ENCODE measurements at regions not wholly inside any gene's neighbourhood (a gene's known extent, or its start where the extent isn't known, plus 50 kb on each side); places are given as distances from the start of the nearest gene placed in this dataset.

GRCh38 chr19:33875071-33875470, 78.4 kb downstream of the KCTD15 start:
- TF ChIP-seq, protein P1, sequence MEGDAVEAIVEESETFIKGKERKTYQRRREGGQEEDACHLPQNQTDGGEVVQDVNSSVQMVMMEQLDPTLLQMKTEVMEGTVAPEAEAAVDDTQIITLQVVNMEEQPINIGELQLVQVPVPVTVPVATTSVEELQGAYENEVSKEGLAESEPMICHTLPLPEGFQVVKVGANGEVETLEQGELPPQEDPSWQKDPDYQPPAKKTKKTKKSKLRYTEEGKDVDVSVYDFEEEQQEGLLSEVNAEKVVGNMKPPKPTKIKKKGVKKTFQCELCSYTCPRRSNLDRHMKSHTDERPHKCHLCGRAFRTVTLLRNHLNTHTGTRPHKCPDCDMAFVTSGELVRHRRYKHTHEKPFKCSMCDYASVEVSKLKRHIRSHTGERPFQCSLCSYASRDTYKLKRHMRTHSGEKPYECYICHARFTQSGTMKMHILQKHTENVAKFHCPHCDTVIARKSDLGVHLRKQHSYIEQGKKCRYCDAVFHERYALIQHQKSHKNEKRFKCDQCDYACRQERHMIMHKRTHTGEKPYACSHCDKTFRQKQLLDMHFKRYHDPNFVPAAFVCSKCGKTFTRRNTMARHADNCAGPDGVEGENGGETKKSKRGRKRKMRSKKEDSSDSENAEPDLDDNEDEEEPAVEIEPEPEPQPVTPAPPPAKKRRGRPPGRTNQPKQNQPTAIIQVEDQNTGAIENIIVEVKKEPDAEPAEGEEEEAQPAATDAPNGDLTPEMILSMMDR (IDR thresholded peaks at IDR 0.05; ENCODE audit: insufficient read depth, low read length, missing control alignments): no peak
- ChIA-PET CTCF (no interaction called here), POLR2A (no interaction called here)
- no peak overlapping the region for H3K4me3 ChIP-seq (ENCODE audit: low read depth, low read length)
- DNase-seq (ENCODE audit: low read depth, low spot score): no peak

GRCh38 chr19:33876192-33876591, 79.5 kb downstream of the KCTD15 start:
- CTCF ChIA-PET: no interaction called here
- TF ChIP-seq, protein P1 (IDR thresholded peaks at IDR 0.05; ENCODE audit: insufficient read depth, low read length, missing control alignments): no peak
- POLR2A ChIA-PET: no interaction called here
- DNase-seq (ENCODE audit: low read depth, low spot score): no peak
- no peak overlapping the region for H3K4me3 ChIP-seq (ENCODE audit: low read depth, low read length)

GRCh38 chr19:33878030-33878544, 81.4 kb downstream of the KCTD15 start:
- no peak overlapping the region for H3K4me3 ChIP-seq (ENCODE audit: low read depth, low read length)
- TF ChIP-seq, protein P1 (IDR thresholded peaks at IDR 0.05; ENCODE audit: insufficient read depth, low read length, missing control alignments): no peak
- CTCF ChIA-PET: no interaction called here
- DNase-seq (ENCODE audit: low read depth, low spot score): no peak
- POLR2A ChIA-PET: no interaction called here

GRCh38 chr19:33878910-33879810, 82.5 kb downstream of the KCTD15 start:
- ChIA-PET POLR2A (no interaction called here), CTCF (no interaction called here)
- H3K4me3 ChIP-seq (ENCODE audit: low read depth, low read length): no peak overlapping the region
- TF ChIP-seq, protein P1 (IDR thresholded peaks at IDR 0.05; ENCODE audit: insufficient read depth, low read length, missing control alignments): no peak
- no peak for DNase-seq (ENCODE audit: low read depth, low spot score)

DNA sequence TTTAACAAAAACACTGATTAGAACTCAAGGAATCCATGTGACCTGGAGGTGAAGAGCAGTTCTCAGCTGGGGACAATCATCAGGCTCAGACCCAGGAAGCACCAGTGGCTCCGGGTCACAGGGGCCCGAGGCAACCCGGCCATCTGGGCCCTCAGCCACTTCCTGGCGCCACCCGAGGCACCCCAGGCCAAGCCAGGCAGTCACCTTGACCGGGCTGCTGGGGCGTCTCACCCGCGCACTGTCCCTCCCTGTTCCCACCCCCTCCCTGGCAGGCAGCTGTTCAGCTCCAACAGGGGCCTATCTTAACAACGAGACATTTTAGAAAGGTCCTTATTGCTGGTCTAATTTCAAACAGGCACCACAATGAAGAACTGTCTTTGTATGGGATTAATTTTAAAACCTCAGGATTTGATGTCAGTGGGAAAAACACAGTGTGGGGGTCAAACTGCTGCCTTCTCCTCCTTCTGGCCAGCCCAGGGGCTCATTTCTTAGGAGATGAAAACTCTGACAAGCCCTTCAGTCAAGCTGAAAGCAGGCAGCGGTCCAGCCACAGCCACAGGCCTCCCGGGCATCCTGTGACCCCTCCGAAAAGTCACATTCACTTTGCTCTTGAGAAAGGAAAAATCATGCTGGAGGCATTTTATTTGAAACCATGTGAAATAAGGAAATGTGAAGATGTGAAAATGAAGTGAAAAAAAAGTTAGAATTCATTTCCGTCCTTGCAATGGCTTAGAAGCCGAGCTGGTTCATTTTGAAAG, 83.3 kb downstream of the KCTD15 start:
- POLR2A ChIA-PET: no interaction called here
- TF ChIP-seq, protein P1 (IDR thresholded peaks at IDR 0.05; ENCODE audit: insufficient read depth, low read length, missing control alignments): no peak
- no peak for DNase-seq (ENCODE audit: low read depth, low spot score)

GRCh38 chr19:33883859-33884519, 87.3 kb downstream of the KCTD15 start:
- ChIA-PET CTCF (no interaction called here), POLR2A (no interaction called here)
- TF ChIP-seq, protein P1 (IDR thresholded peaks at IDR 0.05; ENCODE audit: insufficient read depth, low read length, missing control alignments): no peak
- no peak overlapping the region for H3K4me3 ChIP-seq (ENCODE audit: low read depth, low read length)
- no peak for DNase-seq (ENCODE audit: low read depth, low spot score)

More for the DNA sequence above, 83.3 kb downstream of the KCTD15 start:
- no peak overlapping the region for H3K4me3 ChIP-seq (ENCODE audit: low read depth, low read length)
- CTCF ChIA-PET: no interaction called here
